M059J (cell line): ENCODE measurements at regions not wholly inside any gene's neighbourhood (a gene's known extent, or its start where the extent isn't known, plus 50 kb on each side); places are given as distances from the start of the nearest gene placed in this dataset.
A peak's percentile ranks its signal among the peaks of the same experiment; 100 is the strongest.
"Not testable (repeated sequence)": the region's sequence is repeated elsewhere in the genome, so short reads cannot be mapped to it uniquely, and the experiment has no call there.

Source experiments
- DNase-seq: peaks from one replicate; pipeline ENCODE4 v3.0.0-alpha.2; 2012; ENCODE audit warnings: low read depth

DNA sequence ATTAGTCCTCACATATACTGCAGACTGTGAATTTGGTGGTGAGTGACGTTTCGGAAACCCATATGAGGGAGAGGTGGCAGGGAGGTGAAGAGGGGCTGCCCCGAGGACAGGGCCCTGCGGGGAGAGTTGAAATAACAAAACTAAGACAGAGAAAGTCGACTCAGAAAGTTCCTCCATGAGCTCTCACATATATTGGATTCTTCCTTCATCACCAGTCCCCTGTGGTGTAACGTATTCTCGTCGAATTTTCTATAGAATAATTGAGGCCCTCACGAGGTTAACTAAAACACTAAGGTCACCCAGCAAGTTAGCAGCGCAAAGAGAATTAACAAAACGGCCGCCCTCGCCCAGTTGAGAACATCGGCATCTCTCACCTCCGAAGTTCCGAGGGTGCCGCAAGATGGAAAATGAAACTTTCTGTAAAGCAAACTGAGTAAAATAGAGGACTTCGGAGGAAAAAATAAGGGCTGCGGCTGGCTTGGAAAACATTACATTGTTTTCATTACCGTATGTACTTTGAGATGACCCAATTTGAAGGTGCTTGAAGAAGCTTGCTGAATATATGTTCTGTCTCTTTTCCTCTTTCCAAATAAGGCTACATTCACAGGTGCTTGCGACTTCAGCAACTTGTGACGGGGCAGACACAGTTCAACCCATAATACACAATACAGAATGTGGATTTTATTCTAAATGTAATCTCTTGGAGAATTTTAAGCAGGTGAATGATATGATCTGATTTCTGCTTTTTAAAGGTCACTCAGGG, 490.9 kb upstream of the JARID2 start:
- no peak for DNase-seq

DNA sequence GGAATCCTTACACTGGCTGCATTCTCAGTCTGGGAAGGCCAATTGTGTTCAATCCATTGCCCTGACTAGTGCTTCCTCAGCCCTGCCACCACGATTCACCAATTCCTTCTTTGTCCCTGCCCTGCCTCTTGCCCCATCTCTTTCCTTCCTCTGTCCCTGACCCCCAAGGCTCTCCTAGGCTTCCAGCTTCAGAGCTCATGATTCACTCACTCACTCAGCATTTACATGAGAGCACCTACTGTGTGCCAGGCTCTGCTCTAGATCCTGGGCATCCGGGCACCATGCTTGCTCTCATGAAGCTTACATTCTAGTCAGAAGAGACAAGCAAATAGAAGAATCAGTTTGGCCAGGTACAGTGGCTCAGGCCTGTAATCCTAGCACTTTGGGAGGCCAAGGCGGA, 489.5 kb upstream of the JARID2 start:
- no peak for DNase-seq

DNA sequence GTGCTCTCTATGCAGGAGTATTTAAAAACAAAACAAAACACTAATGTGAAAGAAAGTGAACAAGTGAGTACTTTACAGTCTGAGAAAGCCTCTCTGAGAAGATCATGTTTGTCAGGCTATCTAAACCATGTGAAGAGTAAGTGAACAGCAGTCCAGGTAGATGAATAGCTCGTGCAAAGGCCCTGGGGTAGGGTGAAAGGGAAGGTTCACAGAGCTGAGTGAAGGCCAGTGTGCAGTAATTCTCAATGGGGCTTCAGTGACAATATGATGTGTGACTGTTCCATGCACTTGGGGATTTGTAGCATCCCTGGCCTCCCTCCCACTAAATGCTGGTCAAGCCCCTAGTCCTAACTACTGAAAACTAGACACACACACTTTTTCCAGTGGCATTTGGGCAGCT, 488.9 kb upstream of the JARID2 start:
- DNase-seq = no peak

DNA sequence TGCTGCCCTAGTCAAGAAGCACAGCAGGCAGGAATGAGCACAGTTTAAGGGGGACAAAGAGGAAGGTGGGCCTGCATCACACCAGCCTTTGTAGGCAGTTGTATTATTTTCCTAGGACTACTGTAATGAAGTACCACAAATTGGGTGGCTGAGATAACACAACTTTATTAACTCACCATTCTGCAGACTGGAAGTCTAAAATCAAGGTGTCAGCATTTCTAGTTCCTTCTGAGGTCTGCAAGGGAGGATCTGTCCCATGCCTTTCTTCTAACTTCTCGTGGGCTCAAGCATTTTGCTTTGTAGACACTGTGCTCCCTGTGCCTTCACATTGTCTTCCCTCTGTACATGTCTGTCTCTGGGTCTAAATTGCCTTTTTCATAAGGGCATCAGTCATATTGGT, 488.5 kb upstream of the JARID2 start:
- no peak for DNase-seq

DNA sequence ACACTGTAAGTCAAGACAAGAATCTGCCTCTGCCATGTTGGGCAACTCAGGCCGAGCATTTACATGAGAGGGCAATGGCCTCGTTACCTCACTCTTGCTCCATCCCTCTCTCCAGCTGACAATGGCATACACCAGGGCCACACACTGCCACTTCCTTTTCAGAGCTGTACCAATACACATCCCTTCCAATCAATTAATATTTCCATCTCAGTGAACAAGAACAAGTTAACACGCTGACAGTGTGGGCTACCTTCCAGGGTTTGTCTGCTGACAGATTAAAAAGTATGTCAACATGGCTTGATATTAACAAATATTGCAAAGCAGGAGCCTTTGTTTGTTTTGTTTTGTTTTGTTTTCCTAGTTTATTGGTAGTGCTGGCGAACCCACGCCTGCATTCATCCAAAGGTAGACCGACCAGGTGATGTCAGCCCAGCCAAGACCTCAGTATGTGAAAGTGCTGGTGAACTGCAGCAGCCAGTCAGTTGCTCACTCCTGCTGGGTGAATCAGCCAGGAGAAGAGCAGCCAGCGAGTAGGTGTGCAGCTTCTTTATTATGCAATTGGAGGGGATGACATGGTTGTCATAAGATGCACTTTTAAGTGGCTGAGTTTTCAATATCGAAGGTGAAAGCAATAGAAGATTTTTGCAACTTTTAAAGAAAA, 487.3 kb upstream of the JARID2 start:
- DNase-seq = no peak

DNA sequence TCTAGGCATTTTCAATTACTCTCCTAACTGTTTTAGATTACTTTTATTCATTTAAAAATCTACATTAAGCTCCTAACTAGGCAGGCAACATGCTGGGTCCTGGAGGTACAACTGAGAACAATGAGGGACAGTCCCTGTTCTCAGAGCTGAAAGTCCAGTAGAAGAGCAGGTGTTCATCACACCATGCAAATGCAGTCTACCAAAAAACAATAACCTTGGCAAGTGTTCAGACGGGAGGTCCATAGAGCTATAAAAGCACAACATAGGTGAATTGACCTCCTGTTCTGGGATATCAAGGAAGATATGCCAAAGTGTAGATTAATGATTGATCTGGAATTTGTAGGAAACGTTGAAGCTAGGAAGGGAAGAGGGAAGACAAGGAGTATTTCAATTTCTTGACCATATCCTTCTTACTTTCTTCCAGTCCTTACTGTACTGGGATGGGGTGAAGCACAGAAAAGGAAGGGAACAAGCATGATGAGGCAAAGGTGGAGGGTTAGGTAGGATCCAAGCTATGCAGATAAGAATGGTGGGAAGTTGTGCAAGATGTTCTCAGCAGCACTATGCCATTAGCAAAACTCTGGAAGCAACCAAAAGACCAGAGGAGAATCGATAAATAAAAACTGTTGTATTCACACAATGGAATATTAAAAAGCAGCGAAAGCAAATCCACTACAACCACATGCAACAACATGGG, 485.7 kb upstream of the JARID2 start:
- no peak for DNase-seq

DNA sequence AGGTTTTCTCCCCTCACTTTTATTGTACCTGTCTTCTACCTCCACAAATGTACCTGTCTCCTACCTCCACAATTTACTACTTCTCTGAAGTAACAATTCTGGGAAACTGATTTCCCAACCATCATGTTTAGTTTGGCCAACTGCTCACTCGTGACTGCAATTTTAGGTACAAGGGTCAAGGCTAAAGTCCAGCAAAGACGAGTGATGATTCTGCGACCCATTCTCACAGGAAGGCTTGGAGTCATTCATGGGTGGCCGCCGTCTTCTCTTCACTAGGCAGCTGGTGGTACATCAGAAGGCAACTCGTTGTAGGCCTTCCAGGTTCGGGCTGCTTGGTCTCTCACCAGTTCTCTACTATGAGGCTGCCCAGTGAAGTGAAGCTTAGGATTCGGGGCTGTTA, 483.8 kb upstream of the JARID2 start:
- no peak for DNase-seq

DNA sequence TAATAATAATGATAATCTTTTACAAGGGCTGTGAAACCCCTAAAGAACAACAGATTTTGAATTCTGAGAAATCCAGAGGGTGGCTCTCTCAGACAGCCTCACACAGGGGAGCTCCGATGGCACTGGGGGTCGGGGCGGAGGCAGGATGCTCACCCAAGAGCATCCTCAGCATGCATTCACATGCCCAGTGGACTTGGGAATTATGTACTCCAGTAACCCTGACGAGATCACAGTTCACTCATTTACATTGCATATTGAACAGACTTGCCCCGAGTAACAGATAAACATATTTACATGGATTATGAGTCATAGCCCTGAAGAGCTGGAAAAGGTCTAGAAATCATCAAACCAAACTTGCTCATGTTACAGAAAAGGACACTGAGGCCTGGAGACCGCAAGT, 482.7 kb upstream of the JARID2 start:
- peak; percentile 72 for DNase-seq

DNA sequence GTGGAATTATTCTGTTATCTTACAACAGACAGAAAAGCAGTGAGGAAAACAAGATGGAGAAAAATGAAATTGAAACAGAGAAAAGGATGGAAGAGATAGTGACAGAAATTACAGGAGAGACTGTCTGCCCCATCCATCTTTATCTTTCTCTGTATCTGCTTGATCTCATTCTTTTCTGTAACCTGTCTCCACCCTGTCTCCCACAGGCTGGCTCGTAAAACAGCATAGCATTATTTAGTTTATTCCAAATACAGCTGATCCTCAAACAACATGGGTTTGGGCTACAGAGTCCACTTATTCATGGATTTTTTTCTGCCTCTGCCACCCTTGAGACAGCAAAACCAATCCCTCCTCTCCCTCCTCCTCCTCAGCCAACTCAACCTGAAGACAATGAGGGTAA, 482.3 kb upstream of the JARID2 start:
- peak; percentile 62 for DNase-seq

DNA sequence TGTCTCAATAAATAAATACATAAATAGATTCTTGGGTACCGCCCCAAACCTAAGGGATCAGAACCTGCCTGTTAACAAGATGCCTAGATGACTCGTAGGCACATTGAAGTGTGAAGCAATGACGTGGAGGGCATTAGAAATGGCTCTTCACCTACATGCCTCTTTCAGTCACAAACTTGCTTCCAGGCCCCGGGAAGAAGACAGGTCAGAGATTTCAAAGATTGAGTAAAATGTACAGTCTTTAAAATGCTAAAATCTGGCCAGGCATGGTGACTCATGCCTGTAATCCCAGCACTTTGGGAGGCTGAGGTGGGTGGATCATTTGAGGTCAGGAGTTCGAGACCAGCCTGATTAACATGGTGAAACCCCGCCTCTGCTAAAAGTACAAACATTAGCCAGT, 480.8 kb upstream of the JARID2 start:
- DNase-seq = peak; percentile 82

DNA sequence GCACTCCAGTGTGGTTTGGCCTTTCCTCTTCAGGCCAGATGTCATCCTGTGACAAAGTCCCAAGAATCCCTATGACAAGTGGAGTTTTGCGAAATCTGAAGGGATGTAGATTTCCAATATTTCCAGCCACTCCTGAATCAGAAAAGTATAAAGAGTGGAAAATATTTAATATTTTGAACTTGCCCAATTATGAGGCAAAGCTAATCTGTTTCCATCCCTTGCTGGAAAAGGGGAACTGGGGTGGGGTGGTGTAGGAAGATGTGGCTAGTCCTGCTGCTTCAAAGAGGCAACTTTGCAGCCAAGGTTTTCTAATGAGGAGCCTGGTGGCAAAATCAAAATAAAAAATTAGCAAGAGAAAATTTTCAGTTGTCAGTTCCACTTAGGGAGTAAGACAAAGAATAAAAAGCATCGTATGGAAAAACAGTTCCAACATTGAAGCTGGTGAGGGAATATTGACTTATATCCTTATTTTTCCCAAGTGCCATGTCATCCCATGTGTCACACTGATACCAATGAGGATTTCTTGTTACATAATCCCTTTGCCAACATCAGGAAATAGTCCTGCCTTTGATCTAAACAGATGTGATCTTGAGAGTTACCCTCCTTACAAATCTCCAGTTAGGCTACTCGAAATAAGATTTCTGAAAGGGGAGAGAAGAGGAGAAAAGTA, 480.0 kb upstream of the JARID2 start:
- no peak for DNase-seq

DNA sequence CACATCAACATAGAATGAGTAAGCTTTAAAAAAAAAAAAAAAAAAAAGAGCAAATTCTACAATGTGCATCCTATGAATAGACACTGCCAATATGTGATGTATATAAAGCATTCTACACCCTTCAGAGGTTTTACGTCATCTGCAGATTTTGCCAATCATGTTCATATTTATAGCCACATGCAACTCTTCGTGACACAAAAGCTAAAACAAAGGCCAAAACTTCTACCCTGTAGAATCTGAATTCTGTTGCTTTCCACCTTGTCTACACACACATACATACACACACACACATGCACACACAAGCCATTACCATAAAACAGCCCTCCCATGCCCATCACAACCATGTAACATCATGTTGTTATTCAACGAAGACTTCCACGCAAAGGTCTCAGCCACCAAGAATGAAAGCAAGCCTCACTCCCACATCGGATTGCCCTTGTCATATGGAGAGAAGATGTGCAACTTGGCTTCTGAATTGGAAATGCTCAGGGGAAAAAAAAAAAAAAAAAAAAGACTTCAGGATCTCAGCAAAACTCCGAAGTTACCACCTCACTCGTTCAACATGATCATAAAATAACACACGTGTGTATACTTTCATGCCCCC, 479.4 kb upstream of the JARID2 start:
- DNase-seq = no peak

DNA sequence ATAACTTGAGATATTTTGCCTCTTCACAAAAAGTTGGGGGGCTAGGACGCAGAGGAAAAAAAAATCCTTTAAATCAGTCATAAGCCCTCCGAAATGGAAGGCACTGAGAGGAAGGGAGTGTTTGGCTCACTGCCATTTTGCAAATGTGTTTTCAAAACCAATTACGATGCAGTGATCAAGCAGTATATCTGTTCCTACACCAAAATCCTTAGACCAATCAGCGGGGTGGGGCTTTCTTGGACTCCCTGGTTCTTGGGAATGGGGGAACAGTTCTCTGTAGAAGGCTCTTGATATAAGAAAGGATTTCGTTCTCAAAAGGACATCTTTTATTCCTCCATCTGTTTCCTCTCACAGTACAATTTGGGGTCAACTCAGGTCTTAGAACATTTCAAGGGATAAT, 478.6 kb upstream of the JARID2 start:
- no peak for DNase-seq

DNA sequence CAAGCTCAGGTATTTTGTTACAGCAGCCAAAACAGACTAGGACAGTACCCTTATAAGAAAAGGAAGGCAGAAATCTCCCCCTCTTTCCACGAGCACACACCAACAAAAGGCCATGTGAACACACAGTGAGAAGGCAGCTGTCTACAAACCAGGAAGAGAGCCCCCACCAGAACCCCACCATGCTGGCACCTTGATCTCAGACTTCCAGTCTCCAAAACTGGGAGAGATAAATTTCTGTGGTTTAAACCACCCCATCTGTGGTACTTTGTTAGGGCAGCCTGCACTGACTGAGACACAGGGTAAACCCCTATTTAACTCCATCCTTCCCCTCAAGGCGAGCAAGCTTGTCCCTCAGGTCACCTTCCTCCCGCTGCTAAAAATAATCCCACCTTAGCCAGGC, 475.8 kb upstream of the JARID2 start:
- DNase-seq = peak; percentile 27

DNA sequence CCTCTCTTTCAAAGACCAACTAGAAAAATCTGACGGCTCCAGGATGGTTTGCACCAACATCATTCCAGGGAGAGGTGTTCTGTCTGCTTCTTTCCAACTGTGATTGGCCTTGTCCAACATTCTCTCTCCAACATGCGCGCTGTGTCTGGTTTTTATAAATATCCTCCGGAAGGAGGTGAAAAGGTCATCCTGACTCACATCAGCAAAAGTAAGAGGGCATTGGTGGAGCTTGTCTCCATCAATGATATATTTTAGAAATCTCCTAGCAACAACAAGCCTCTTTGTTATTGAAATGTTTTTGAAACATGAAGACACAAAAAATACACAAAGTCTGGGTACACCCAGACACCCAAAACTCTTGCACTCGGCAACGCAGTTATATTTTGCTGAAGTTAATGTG, 475.3 kb upstream of the JARID2 start:
- peak; percentile 90 for DNase-seq

DNA sequence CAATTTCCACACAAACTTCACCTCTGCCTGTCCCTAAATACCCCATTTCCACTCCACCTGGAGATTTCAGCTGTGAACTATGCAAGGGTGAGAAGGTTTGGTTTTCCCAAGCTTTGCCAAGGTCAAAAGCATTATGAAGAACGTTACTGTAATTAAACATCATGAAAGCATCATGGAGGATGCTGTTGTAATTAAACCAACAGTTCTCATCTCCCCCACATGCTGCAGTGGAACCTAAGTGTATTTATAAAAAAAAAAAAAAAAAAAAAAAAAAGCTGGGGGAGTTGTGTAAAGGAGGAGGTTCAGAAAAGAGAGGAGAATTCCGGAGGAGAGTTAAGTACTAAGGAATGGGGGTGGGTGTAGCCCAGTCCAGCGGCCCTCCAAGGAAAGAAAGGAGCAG, 474.9 kb upstream of the JARID2 start:
- no peak for DNase-seq

DNA sequence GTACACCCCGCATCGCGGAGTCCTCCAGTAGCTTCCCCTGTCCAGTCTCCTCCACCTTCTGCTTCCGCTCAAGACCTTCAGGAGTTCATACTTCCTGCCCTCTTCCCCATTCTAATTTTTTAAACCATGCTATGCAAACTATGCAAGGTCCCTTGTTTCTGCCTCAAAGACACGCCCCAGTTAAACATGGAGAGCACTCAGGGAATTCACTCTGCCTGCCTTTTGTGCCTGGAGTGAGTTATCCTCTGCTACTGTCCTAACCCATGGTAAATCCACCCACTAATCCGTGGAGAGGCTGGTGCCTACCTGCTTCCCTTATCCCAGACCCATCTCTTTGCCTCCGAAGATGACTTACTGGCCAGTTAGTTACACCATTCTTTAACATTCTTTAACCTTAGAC, 473.7 kb upstream of the JARID2 start:
- no peak for DNase-seq

DNA sequence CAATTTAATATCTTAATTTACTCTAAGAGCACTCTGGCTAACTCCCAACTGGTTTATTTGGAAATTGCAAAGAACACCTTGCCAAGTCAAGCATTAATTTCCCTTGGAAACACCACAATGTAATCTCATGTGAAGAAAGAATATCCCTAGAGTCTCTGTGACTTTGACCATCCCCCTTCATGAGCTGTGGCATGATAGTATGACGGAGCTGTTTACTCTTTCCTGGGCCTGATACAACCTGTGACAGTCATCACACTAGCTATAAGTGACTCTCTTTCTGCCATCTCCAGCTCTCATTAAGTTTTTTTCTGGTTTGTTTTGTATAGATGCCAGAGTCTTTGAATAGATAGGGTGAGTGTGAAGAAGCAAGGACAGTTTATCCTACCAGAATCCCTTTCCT, 470.3 kb upstream of the JARID2 start:
- no peak for DNase-seq

DNA sequence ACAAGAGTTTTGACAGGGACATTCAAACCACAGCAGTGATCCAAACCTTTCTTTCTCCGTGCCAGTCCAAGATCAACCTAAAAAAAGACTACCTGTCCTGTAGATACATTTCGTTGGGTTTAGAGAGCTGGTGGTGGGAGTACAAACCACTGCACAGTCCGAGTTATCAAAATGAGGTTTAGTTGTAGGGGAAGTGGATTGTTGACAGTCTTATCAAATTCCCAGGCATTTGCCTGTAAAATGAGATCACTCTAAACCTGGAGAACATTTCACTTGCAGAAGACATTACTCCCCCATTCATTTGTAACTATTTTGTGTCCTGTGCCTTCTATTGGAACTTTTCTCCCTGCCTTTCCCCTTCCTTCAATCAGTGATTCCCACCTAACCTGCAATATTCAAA, 469.6 kb upstream of the JARID2 start:
- no peak for DNase-seq

DNA sequence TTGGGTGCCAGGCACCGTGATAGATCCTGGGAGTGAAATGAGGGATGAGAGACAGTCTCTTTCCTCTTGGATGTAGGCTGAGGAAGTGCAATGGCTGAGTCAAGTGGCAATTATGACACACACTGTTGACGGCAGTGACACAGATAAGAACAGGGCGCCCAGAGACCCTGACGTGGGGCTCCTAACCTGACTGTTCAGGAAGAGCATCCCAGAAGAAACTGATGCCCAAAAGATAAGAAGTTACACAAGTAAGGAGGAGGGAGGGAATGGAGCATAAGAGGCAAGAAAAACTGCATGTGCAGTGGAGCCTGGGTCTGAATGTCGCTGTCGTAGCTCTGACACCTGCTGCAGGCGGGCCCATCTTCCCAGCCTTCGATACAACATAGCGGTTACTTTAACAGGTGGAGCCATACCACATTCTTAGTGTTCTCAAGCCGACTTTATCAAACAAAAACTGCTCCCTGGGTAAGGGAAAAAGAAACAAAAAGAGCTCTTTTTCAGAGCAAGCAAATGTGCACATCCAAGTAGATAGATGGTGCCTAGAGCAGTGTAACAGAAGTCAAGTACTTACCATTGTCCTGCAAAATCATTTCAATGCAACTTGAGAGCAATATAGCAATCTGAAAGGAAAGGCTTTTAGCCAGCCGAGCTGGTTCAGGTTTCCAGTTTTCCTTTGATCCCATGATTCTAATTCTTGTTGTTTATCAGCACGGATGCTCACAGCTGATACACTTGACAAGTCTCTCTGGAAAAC, 463.9 kb upstream of the JARID2 start:
- no peak for DNase-seq

DNA sequence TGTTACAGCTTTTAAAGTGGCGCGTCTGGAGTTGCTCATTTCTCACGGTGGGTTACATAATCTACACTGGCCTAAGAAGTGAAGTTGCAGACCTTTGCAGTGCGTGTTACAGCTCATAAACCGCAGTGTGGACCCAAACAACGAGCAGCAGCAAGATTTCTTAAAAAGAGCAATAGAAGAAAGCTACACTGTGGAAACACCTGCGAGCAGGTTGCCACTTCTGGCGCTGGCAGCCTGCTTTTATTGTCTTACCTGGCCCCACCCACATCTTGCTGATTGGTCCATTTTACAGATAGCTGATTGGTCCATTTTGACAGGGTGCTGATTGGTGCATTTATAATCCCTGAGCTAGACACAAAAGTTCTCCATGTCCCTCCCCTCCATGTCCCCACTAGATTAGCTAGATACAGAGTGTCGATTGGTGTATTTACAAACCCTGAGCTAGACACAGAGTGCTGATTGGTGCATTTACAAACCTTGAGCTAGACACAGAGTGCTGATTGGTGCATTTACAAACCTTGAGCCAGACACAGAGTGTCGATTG, 462.9 kb upstream of the JARID2 start:
- DNase-seq = not testable (repeated sequence)
